NB4 (cell line): ENCODE measurements at regions not wholly inside any gene's neighbourhood (a gene's known extent, or its start where the extent isn't known, plus 50 kb on each side); places are given as distances from the start of the nearest gene placed in this dataset.

Source experiments
- POLR2A ChIP-seq: IDR thresholded peaks from 2 replicates; pipeline ENCODE4 v1.6.1; 2011; ENCODE audit warnings: mild to moderate bottlenecking; ENCODE audit not compliant: insufficient read length; ENCODE audit errors: extremely low read depth
- TF ChIP-seq, protein P1 (sequence below): IDR thresholded peaks from one replicate; pipeline ENCODE4 v1.5.1; 2012; ENCODE audit warnings: low read depth, low read length

DNA sequence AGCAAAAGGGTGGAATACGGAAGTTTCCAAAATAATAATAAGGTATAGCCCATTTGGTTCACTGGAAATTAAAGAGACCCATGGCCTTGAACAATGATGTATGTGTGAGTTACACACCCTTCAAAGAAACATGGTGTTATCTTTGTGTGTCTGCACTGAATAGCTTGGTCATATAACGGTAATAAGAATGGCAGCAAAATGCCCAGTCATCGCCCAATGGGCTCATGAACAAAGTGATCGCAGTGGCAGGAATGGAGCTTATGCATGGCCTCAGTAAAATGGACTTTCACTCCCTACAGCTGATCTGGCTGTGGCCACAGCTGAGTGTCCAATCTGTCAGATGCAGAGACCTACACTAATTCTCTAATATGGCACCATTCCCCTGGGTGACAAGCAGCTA lies 201.3 kb downstream of the RPIA start:
- TF ChIP-seq, protein P1, sequence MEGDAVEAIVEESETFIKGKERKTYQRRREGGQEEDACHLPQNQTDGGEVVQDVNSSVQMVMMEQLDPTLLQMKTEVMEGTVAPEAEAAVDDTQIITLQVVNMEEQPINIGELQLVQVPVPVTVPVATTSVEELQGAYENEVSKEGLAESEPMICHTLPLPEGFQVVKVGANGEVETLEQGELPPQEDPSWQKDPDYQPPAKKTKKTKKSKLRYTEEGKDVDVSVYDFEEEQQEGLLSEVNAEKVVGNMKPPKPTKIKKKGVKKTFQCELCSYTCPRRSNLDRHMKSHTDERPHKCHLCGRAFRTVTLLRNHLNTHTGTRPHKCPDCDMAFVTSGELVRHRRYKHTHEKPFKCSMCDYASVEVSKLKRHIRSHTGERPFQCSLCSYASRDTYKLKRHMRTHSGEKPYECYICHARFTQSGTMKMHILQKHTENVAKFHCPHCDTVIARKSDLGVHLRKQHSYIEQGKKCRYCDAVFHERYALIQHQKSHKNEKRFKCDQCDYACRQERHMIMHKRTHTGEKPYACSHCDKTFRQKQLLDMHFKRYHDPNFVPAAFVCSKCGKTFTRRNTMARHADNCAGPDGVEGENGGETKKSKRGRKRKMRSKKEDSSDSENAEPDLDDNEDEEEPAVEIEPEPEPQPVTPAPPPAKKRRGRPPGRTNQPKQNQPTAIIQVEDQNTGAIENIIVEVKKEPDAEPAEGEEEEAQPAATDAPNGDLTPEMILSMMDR: no peak
- TF ChIP-seq POLR2A: no peak
